ENCODE measurements at regions not wholly inside any gene's neighbourhood (a gene's known extent, or its start where the extent isn't known, plus 50 kb on each side); places are given as distances from the start of the nearest gene placed in this dataset.

- TF ChIP-seq CTCF (conservative IDR thresholded peaks at IDR 0.05 in 1 of 2, IDR thresholded peaks at IDR 0.05 in 1 of 2; ENCODE audit: low read depth in 1 of 2, low read length in 2 of 2) (no peak), EZH2 (IDR thresholded peaks at IDR 0.05; ENCODE audit: low read length, missing control alignments) (no peak)
These were observed 134.6 kb upstream of the ZEB2 start for GRCh38 chr2:144654523-144654922.

Data from fibroblast of lung (primary cell).